ENCODE measurements at regions not wholly inside any gene's neighbourhood (a gene's known extent, or its start where the extent isn't known, plus 50 kb on each side); places are given as distances from the start of the nearest gene placed in this dataset.

- no peak for TF ChIP-seq SOX6 (IDR thresholded peaks at IDR 0.05)
- TF ChIP-seq BCOR (IDR thresholded peaks at IDR 0.05) = no peak
- TF ChIP-seq SETDB1 (IDR thresholded peaks at IDR 0.05; ENCODE audit: low read length) = no peak
- TF ChIP-seq ELF4 (CRISPR knock-in tag; IDR thresholded peaks at IDR 0.05) = no peak
- no peak for TF ChIP-seq EP400 (IDR thresholded peaks at IDR 0.05)
These were observed 122.0 kb downstream of the UCHL5 start (continued) for GRCh38 chr1:192937128-192937527.

- BruUV-seq (replicated peaks) = no TSS peak
- peak; percentile 57 for ATAC-seq
- Histone ChIP-seq H3K4me3 (no peak overlapping the region), H3K4me2 (ENCODE audit: insufficient read depth, low read length) (no peak overlapping the region), H4K20me1 (replicated peaks; ENCODE audit: control insufficient read depth, insufficient read depth, low read length) (no peaks in the 10 kb centered on the region), H3K9ac (ENCODE audit: insufficient read depth in 1 of 2, low read depth in 2 of 2, low read length in 2 of 2) (no peak overlapping the region), H3K9me3 (replicated peaks; ENCODE audit: control insufficient read depth, insufficient read depth, low read depth, low read length) (no peaks in the 10 kb centered on the region), H3K27me3 (ENCODE audit: control insufficient read depth in 2 of 2, insufficient read depth in 2 of 2, low read length in 2 of 2) (no peaks in the 10 kb centered on the region), H3K27ac (ENCODE audit: extremely low read depth, low read depth, low read length) (no peak overlapping the region), H3K9me1 (ENCODE audit: control insufficient read depth, insufficient read depth, low read length) (no peaks in the 10 kb centered on the region), H3K36me3 (ENCODE audit: control insufficient read depth, insufficient read depth, low read length) (no peaks in the 10 kb centered on the region), H3K79me2 (ENCODE audit: control insufficient read depth, insufficient read depth, low read length) (no peaks in the 10 kb centered on the region), H3K4me1 (replicated peaks in 1 of 2; ENCODE audit: control insufficient read depth in 2 of 2, insufficient read depth in 2 of 2, low read length in 2 of 2) (no peaks in the 10 kb centered on the region), H2AFZ (ENCODE audit: low read depth, low read length) (no peak overlapping the region)
- no peak for FAIRE-seq
- peak in 1 of 4 experiments; percentile 14 for DNase-seq (ENCODE audit: extremely low read depth in 1 of 4, low spot score in 3 of 4)
- POLR2A ChIA-PET = interaction anchor here (0.6 to 1.1 kb wide), 2 partner anchors 9 to 42 kb away, joined by 3 to 7 read pairs; no protein-coding TSS in a partner anchor
- CTCF ChIA-PET (ENCODE audit: low intra/inter-chr PET ratio) = no interaction called here
- WGBS (ENCODE audit: insufficient coverage, low coverage, missing lambda C conversion rate) = 3% methylated on average over 2 of the region's 2 CpGs
- in situ Hi-C loops (cut with MboI) = no loop called here
- intact Hi-C loops (cut with micrococcal nuclease) = no loop called here
- TF ChIP-seq SMARCA4 (IDR thresholded peaks at IDR 0.05) = no peak
- no peak for TF ChIP-seq RBFOX2 (IDR thresholded peaks at IDR 0.05; ENCODE audit: low read depth, low read length)
- TF ChIP-seq ZNF347 (CRISPR knock-in tag; IDR thresholded peaks at IDR 0.05; ENCODE audit: low read depth) = no peak
- peak; percentile 11; the same call in 1 of the 2 replicates for TF ChIP-seq NCOR1 (IDR thresholded peaks at IDR 0.05)
- no peak for TF ChIP-seq POU5F1 (IDR thresholded peaks at IDR 0.05; ENCODE audit: borderline replicate concordance, low read depth, low read length, partially characterized antibody)
- TF ChIP-seq RBM17 (IDR thresholded peaks at IDR 0.05; ENCODE audit: borderline replicate concordance, low read depth, low read length) = no peak
- TF ChIP-seq ZNF589 (CRISPR knock-in tag; IDR thresholded peaks at IDR 0.05; ENCODE audit: low read depth) = no peak
- no peak for TF ChIP-seq ZNF239 (CRISPR knock-in tag; IDR thresholded peaks at IDR 0.05)
- TF ChIP-seq EWSR1 (IDR thresholded peaks at IDR 0.05; ENCODE audit: borderline replicate concordance, low read depth, partially characterized antibody) = no peak
- peak; percentile 56 to 75 for TF ChIP-seq KDM1A (IDR thresholded peaks at IDR 0.05)
These were observed 119.7 kb downstream of the UCHL5 start for GRCh38 chr1:192939440-192939839.

Data from K562 (cell line).